Stimulated activated CD4-positive, alpha-beta T cell treated with anti-CD3 and anti-CD28 coated beads, Interleukin-12 subunit alpha, Interleukin-12 subunit beta, amount 100 ng/mL, for 24 hours (primary cell): ENCODE measurements at regions not wholly inside any gene's neighbourhood (a gene's known extent, or its start where the extent isn't known, plus 50 kb on each side); places are given as distances from the start of the nearest gene placed in this dataset.
"Not testable (repeated sequence)": the region's sequence is repeated elsewhere in the genome, so short reads cannot be mapped to it uniquely, and the experiment has no call there.

Experiments
- DNase-seq, 2 experiments: peaks; one replicate each; pipeline ENCODE4 v3.0.0-alpha.2; 2020; ENCODE audit warnings: low read depth in 2 of 2

GRCh38 chr2:153420394-153420793 is 58.2 kb downstream of the RPRM start:
- no peak for DNase-seq

- DNase-seq, result no peak
These were observed 61.5 kb downstream of the RPRM start for GRCh38 chr2:153417077-153417476.

GRCh38 chr2:153416071-153416470 is 62.5 kb downstream of the RPRM start:
- DNase-seq, result no peak

GRCh38 chr2:153408710-153409385 is 69.7 kb downstream of the RPRM start:
- no peak for DNase-seq

- DNase-seq, result no peak
These were observed 73.4 kb downstream of the RPRM start for GRCh38 chr2:153405196-153405595.

- no peak for DNase-seq
These were observed 73.8 kb downstream of the RPRM start for GRCh38 chr2:153404792-153405191.

GRCh38 chr2:153403940-153404339 is 74.6 kb downstream of the RPRM start:
- no peak for DNase-seq

- DNase-seq, result not testable (repeated sequence)
These were observed 75.2 kb downstream of the RPRM start for GRCh38 chr2:153403352-153403751.

GRCh38 chr2:153394686-153395085 is 83.9 kb downstream of the RPRM start:
- no peak for DNase-seq

GRCh38 chr2:153394247-153394646 is 84.3 kb downstream of the RPRM start:
- no peak for DNase-seq

GRCh38 chr2:153393518-153393917 is 85.0 kb downstream of the RPRM start:
- no peak for DNase-seq

GRCh38 chr2:153391131-153391530 is 87.4 kb downstream of the RPRM start:
- DNase-seq, result no peak

GRCh38 chr2:153388246-153388645 is 90.3 kb downstream of the RPRM start:
- DNase-seq, result no peak

- DNase-seq, result no peak
These were observed 91.4 kb downstream of the RPRM start for GRCh38 chr2:153387203-153387602.

- no peak for DNase-seq
These were observed 92.1 kb downstream of the RPRM start for GRCh38 chr2:153386481-153386897.

GRCh38 chr2:153373510-153374279 is 104.9 kb downstream of the RPRM start:
- no peak for DNase-seq

GRCh38 chr2:153360239-153360638 is 118.3 kb downstream of the RPRM start:
- DNase-seq, result no peak

- DNase-seq, result no peak
These were observed 124.2 kb downstream of the RPRM start for GRCh38 chr2:153354377-153354776.

- no peak for DNase-seq
These were observed 129.0 kb downstream of the RPRM start for GRCh38 chr2:153349603-153350002.

- DNase-seq, result no peak
These were observed 130.6 kb downstream of the RPRM start for GRCh38 chr2:153347818-153348495.

- DNase-seq, result no peak
These were observed 157.7 kb downstream of the RPRM start for GRCh38 chr2:153320879-153321278.

- DNase-seq, result no peak
These were observed 167.1 kb downstream of the RPRM start for GRCh38 chr2:153311432-153311831.

- no peak for DNase-seq
These were observed 170.1 kb downstream of the RPRM start for GRCh38 chr2:153308466-153308865.
